H4 (cell line): ENCODE measurements at regions not wholly inside any gene's neighbourhood (a gene's known extent, or its start where the extent isn't known, plus 50 kb on each side); places are given as distances from the start of the nearest gene placed in this dataset.
"Not testable (repeated sequence)": the region's sequence is repeated elsewhere in the genome, so short reads cannot be mapped to it uniquely, and the experiment has no call there.

Experiments
- DNase-seq: peaks from one replicate; pipeline ENCODE4 v3.0.0-alpha.2; 2015; ENCODE audit warnings: low spot score

- DNase-seq, result no peak
These were observed 101.9 kb downstream of the PLK2 start for GRCh38 chr5:58357799-58358500.

GRCh38 chr5:58357121-58357520, 102.8 kb downstream of the PLK2 start:
- DNase-seq, result no peak

- no peak for DNase-seq
These were observed 103.2 kb downstream of the PLK2 start for GRCh38 chr5:58356662-58357061.

- no peak for DNase-seq
These were observed 105.1 kb downstream of the PLK2 start for GRCh38 chr5:58354827-58355226.

GRCh38 chr5:58353992-58354391, 105.9 kb downstream of the PLK2 start:
- no peak for DNase-seq

DNA sequence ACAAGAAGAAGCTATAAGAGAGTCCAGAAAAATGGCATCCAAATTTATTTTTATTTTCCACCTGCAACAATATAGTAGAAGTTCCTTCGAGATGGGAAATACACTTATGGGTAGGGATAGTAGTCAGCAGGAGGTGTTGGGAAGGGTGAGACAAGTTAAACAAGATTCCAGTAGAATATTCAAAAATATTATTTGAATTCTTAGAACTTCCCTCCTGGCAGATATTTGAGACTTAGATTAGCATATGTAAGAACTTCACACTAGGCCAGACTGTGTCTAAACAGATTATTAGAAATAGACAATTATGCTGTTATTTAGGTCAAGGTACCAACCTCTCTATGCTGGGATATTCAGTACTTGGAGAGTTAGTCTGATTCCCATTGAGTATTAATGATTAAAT, 108.7 kb downstream of the PLK2 start:
- no peak for DNase-seq

DNA sequence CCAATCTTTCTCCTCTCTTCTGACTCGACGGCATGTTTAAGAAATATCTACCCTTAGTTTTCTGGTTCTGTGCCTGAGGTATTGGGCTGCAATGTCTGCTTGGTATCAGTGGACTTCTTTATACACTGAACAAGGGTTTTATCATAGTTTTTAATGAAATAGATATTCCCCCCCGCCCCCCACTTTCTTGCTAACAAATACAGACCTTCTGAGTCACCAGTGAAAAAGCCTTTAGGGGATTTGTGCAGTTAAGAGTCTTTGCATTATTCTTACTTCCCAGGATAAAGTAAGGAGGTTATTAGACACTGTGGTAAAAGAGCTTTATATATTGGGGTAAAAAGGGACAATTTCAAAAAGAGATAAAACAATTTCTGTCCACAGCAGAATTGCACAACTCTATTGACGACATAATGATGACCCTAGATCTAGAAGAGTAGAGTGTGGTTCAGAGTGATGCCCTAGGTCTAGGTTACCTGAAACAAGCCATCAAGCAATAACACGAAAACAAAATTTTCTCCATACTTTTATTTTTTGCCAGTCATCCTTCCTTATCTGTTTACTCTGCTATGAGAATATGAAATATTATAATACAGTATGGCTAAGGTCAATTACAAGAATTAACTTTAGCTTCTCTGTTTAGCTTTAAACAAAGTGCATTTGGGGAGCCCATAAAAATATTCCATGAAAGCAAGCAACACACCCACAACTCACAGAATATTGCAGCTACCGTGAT, 110.7 kb downstream of the PLK2 start:
- DNase-seq, result no peak

DNA sequence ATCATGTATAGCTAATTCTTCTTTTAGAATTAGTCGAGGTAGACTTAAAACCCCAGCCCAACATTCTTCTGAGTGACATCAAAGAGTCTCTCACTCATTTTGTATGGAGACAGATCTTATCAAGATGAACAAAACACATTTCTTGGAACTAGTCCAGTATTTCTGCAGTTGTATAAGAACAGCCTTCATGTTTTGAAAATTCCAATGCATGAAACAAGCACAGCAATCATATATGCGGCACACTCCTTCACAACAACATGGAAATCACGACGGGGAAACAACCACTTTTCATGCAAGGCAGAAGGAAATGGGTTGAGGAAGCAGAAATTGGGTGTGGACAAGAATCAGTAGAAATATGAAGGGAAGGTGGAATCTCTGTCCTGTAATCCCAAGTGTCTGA, 113.8 kb downstream of the PLK2 start:
- no peak for DNase-seq

- DNase-seq, result no peak
These were observed 118.4 kb downstream of the PLK2 start for GRCh38 chr5:58341476-58341875.

DNA sequence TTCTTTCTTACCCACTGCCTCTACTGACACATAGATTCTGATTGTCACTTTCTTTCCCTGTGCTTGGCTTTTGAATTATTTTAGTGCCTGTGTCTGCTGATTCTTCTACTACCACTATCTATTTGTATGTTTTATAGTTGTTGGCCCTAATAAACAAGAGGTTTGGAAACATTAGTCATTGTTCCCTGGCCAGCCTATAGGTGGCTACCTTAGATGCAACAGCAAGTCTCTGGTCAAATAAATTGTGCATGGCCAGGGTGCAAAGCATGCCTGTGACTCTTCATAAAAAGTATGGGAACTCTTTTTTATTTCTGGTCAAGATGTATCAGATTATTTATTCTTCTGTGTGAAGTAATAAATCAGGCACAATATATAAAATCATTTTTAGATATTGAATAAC, 124.4 kb downstream of the PLK2 start:
- no peak for DNase-seq

DNA sequence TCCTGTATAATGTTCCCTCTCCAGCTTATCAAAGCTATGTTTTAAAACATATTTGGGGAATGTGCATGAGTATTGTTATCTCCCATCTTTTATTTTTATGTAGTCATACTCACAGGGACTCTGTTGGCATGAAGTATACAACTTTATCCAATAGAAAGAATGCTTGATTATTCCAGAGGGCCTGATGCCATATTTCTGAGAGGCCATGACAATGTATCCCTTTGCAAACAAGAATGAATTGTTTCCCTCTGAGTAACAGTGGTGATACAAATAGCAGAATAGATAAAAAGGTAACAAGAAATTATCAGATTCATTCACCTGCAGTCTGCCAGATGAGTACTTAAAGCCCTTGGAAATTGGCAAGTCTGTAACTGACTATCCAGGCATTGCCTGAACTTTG, 125.9 kb downstream of the PLK2 start:
- DNase-seq, result no peak

DNA sequence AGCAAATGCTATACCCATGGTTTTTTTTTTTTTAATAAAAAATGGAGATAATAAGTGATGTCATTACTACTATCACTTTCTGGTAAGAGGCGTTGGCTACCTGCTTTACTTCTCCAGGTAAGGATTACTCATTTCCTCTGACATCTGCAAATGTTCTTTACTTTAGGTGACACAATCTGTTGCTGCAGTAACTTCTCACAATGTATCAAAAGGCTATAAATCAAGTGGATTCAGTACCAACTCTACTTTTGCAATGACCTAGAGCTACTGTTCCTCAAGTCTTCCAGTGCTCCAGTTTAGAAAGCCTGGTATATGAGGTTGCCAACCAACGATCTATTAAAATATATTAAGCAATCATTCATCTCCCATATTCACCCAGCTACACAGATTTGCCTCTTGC, 129.1 kb downstream of the PLK2 start:
- no peak for DNase-seq

- no peak for DNase-seq
These were observed 132.6 kb downstream of the PLK2 start for GRCh38 chr5:58327289-58327688.

- no peak for DNase-seq
These were observed 133.9 kb downstream of the PLK2 start for GRCh38 chr5:58326022-58326421.

DNA sequence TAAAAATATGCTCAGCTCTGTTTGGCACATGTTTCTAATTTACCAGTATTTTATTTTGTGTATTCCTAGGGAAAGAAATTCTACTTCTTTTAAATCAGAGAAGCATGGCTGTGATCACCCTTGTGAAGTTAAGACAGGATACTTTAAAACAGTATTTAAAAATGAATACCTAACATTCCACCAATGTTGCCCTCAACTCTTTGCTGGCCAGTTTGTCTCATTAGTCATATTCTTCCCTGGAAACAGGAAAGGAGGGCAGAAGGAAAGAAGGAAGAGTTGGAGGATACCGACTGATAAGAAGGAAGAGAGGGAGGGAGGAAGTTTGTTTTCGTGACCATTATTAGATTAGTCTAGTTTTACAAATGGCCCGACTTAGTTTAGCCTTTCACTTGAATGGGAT, 137.4 kb downstream of the PLK2 start:
- no peak for DNase-seq

GRCh38 chr5:58318468-58318867, 141.4 kb downstream of the PLK2 start:
- DNase-seq, result no peak

- no peak for DNase-seq
These were observed 142.1 kb downstream of the PLK2 start for GRCh38 chr5:58317808-58318207.

DNA sequence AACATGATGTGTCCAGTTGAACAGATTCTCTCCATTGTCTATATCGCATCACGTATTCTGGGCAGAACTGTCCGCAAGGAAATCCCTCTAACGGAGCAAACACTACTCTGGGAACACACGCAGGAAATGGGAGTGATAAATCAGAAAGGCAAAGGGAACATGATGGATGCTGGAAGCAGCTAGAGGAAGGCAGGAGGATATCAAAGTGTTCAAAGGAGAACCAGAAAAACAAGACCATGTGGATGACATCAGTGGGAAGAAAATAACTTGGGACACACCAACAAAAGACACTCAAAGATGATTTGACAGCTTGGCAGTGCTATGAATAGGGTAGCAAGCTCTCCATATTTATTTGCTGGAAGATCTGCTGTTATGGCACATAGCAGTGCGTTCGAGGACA, 142.9 kb downstream of the PLK2 start:
- DNase-seq, result no peak

DNA sequence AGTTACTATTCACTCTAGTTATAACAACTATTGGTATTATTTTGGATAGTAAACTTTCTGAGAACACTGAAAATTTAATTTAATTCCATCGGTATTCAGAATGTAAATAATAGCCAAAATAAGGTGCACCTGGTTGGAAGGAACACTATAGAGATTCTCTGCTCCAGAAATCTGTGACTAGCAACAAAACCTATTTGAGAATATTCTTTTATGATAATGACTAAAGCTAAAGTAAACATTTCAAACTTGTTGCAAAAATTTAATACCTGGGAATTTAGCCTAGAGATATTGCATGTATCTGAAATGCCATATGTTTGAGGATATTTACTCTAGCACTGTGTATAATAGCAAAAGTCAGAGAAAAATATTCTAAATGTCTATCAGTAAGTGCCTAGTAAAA, 144.1 kb downstream of the PLK2 start:
- no peak for DNase-seq

GRCh38 chr5:58314356-58315210, 145.3 kb downstream of the PLK2 start:
- DNase-seq, result no peak

GRCh38 chr5:58312299-58312698, 147.6 kb downstream of the PLK2 start:
- DNase-seq, result no peak

- DNase-seq, result no peak
These were observed 148.4 kb downstream of the PLK2 start for GRCh38 chr5:58311526-58311925.

- DNase-seq, result not testable (repeated sequence)
These were observed 151.5 kb downstream of the PLK2 start for GRCh38 chr5:58308384-58308783.
